ENCODE measurements at regions not wholly inside any gene's neighbourhood (a gene's known extent, or its start where the extent isn't known, plus 50 kb on each side); places are given as distances from the start of the nearest gene placed in this dataset.

- no peaks in the 10 kb centered on the region for H3K27me3 ChIP-seq
- no peak overlapping the region for H3K4me3 ChIP-seq (ENCODE audit: low read depth in 1 of 2, low read length in 1 of 2)
- H3K9me3 ChIP-seq = no peaks in the 10 kb centered on the region
- no peak overlapping the region for H3K27ac ChIP-seq
- no peaks in the 10 kb centered on the region for H3K4me1 ChIP-seq (ENCODE audit: control insufficient read depth in 1 of 2, insufficient read depth in 1 of 2, low read depth in 1 of 2, low read length in 1 of 2)
- no peaks in the 10 kb centered on the region for H3K36me3 ChIP-seq
- TF ChIP-seq CTCF (IDR thresholded peaks at IDR 0.05) = no peak
Observed at GRCh38 chr20:56786503-56786902, 157.4 kb downstream of the TFAP2C start.

- Histone ChIP-seq H3K36me3 (no peaks in the 10 kb centered on the region), H3K9me3 (no peaks in the 10 kb centered on the region), H3K4me3 (ENCODE audit: low read depth in 1 of 2, low read length in 1 of 2) (no peak overlapping the region), H3K27ac (no peak overlapping the region), H3K4me1 (ENCODE audit: control insufficient read depth in 1 of 2, insufficient read depth in 1 of 2, low read depth in 1 of 2, low read length in 1 of 2) (no peaks in the 10 kb centered on the region), H3K27me3 (no peaks in the 10 kb centered on the region)
- no peak for TF ChIP-seq CTCF (IDR thresholded peaks at IDR 0.05)
Observed at GRCh38 chr20:56788041-56788670, 159.1 kb downstream of the TFAP2C start.

GRCh38 chr20:56788671-56789610 is 159.8 kb downstream of the TFAP2C start:
- no peaks in the 10 kb centered on the region for H3K4me1 ChIP-seq (ENCODE audit: control insufficient read depth in 1 of 2, insufficient read depth in 1 of 2, low read depth in 1 of 2, low read length in 1 of 2)
- no peak overlapping the region for H3K27ac ChIP-seq
- H3K36me3 ChIP-seq = no peaks in the 10 kb centered on the region
- H3K27me3 ChIP-seq = no peaks in the 10 kb centered on the region
- H3K9me3 ChIP-seq = no peaks in the 10 kb centered on the region
- no peak overlapping the region for H3K4me3 ChIP-seq (ENCODE audit: low read depth in 1 of 2, low read length in 1 of 2)
- TF ChIP-seq CTCF (IDR thresholded peaks at IDR 0.05) = no peak

GRCh38 chr20:56793916-56794315 is 164.8 kb downstream of the TFAP2C start:
- Histone ChIP-seq H3K4me3 (ENCODE audit: low read depth in 1 of 2, low read length in 1 of 2) (no peak overlapping the region), H3K27me3 (no peaks in the 10 kb centered on the region), H3K27ac (no peak overlapping the region), H3K9me3 (no peaks in the 10 kb centered on the region), H3K4me1 (ENCODE audit: control insufficient read depth in 1 of 2, insufficient read depth in 1 of 2, low read depth in 1 of 2, low read length in 1 of 2) (no peaks in the 10 kb centered on the region), H3K36me3 (no peaks in the 10 kb centered on the region)
- TF ChIP-seq CTCF (IDR thresholded peaks at IDR 0.05) = no peak

- no peak for TF ChIP-seq CTCF (IDR thresholded peaks at IDR 0.05)
- Histone ChIP-seq H3K36me3 (no peaks in the 10 kb centered on the region), H3K27ac (no peak overlapping the region), H3K4me3 (ENCODE audit: low read depth in 1 of 2, low read length in 1 of 2) (no peak overlapping the region), H3K4me1 (ENCODE audit: control insufficient read depth in 1 of 2, insufficient read depth in 1 of 2, low read depth in 1 of 2, low read length in 1 of 2) (no peaks in the 10 kb centered on the region), H3K27me3 (no peaks in the 10 kb centered on the region), H3K9me3 (no peaks in the 10 kb centered on the region)
Observed at GRCh38 chr20:56795492-56795891, 166.4 kb downstream of the TFAP2C start.
